A549 (cell line): ENCODE measurements at regions not wholly inside any gene's neighbourhood (a gene's known extent, or its start where the extent isn't known, plus 50 kb on each side); places are given as distances from the start of the nearest gene placed in this dataset.
A peak's percentile ranks its signal among the peaks of the same experiment; 100 is the strongest.

Experiments
- ATAC-seq, 2 experiments: fragments of 200-7000 bp in 1 of 2; fragments of >200 bp in 1 of 2; cut with Nextera tagmentation in 1 of 2; cut with Tn5 transposase in 1 of 2; 3 replicates each; pipeline versions ENCODE4 v1.8.0 to v1.9.1; 2018 to 2020; ENCODE audit warnings: mild to moderate bottlenecking in 1 of 2, moderate library complexity in 1 of 2
- CTCF ChIA-PET: fragments of 300-600 bp; sonication (Branson Sonifier 250); formaldehyde crosslinking; extraction: SDS; loops from one replicate; lab custom pipeline; 2021; ENCODE audit warnings: antibody characterized with exemption, inconsistent platforms; lab: Yijun Ruan, JAX
- POLR2A ChIA-PET: fragments of 350-600 bp; formaldehyde crosslinking; extraction: SDS; loops from one replicate; lab custom pipeline; 2021; ENCODE audit warnings: antibody characterized with exemption, inconsistent platforms; lab: Yijun Ruan, JAX
- DNase-seq, 2 experiments: peaks; one replicate each; pipeline versions ENCODE4 v3.0.0 to v3.0.0-alpha.2; 2011 to 2016; ENCODE audit warnings: low read depth in 1 of 2, low spot score in 1 of 2
- FAIRE-seq: peaks from 2 replicates; lab custom pipeline; 2011; peaks lifted over from hg19 to GRCh38; lab: Jason Lieb, UNC
- H3K27ac ChIP-seq, 2 experiments: fragments of >200 bp; sonication (Bioruptor Twin); formaldehyde crosslinking; 3 replicates each; pipeline ENCODE4 v1.5.1; 2016 to 2017
- H3K4me1 ChIP-seq: fragments of >200 bp; sonication (Bioruptor Twin); formaldehyde crosslinking; 3 replicates; pipeline ENCODE4 v1.6.1; 2016
- H3K4me2 ChIP-seq: fragments of >200 bp; sonication (Bioruptor Twin); formaldehyde crosslinking; 3 replicates; pipeline ENCODE4 v1.6.1; 2016
- H3K4me3 ChIP-seq: fragments of >200 bp; sonication (Bioruptor Twin); formaldehyde crosslinking; 3 replicates; pipeline ENCODE4 v1.5.1; 2016
- H3K9me3 ChIP-seq: fragments of >200 bp; sonication (Bioruptor Twin); formaldehyde crosslinking; 3 replicates; pipeline ENCODE4 v1.6.1; 2016
- ATOH8 ChIP-seq: fragments of 250-450 bp; sonication (Bioruptor Pico); IDR thresholded peaks from 2 replicates; pipeline ENCODE4 v1.5.0; 2020; ENCODE audit warnings: low read depth, mild to moderate bottlenecking, moderate library complexity
- BHLHE40 ChIP-seq: IDR thresholded peaks from 2 replicates; pipeline ENCODE4 v1.6.1; 2012; ENCODE audit warnings: low read depth, low read length, inconsistent platforms
- CBX8 ChIP-seq: fragments of 200-600 bp; sonication (generic); IDR thresholded peaks from 2 replicates; pipeline ENCODE4 v1.6.1; 2016
- CEBPB ChIP-seq, 2 experiments: fragments of >200 bp in 1 of 2; sonication (Bioruptor Twin) in 1 of 2; formaldehyde crosslinking in 1 of 2; IDR thresholded peaks; 2 replicates each; pipeline ENCODE4 v1.6.1; 2012 to 2016
- CHD4 ChIP-seq: fragments of 200-600 bp; sonication (generic); IDR thresholded peaks from 2 replicates; pipeline ENCODE4 v1.6.1; 2016; ENCODE audit warnings: antibody characterized with exemption, mild to moderate bottlenecking, borderline replicate concordance
- E2F6 ChIP-seq: IDR thresholded peaks from 2 replicates; pipeline ENCODE4 v1.6.1; 2012; ENCODE audit warnings: low read depth, borderline replicate concordance
- EHMT2 ChIP-seq: fragments of 200-600 bp; sonication (generic); IDR thresholded peaks from 2 replicates; pipeline ENCODE4 v1.6.1; 2016; ENCODE audit warnings: antibody characterized with exemption, low read depth, mild to moderate bottlenecking, moderate library complexity
- EP300 ChIP-seq, 2 experiments: fragments of >200 bp; sonication (Bioruptor Twin); formaldehyde crosslinking; IDR thresholded peaks; 2 replicates in 1 of 2; 3 replicates in 1 of 2; pipeline ENCODE4 v1.6.1; 2016 to 2017
- GATA3 ChIP-seq: IDR thresholded peaks from 2 replicates; pipeline ENCODE4 v1.6.1; 2012; ENCODE audit warnings: borderline replicate concordance
- HDAC2 ChIP-seq: fragments of 200-600 bp; sonication (generic); IDR thresholded peaks from 2 replicates; pipeline ENCODE4 v1.6.1; 2016
- JUN ChIP-seq, 2 experiments: fragments of >200 bp; sonication (Bioruptor Twin); formaldehyde crosslinking; IDR thresholded peaks; 2 replicates in 1 of 2; 3 replicates in 1 of 2; pipeline ENCODE4 v1.6.1; 2016 to 2017
- KDM1A ChIP-seq: fragments of 200-600 bp; sonication (generic); IDR thresholded peaks from 2 replicates; pipeline ENCODE4 v1.6.1; 2016; ENCODE audit warnings: low read depth, mild to moderate bottlenecking
- MAFK ChIP-seq: fragments of 450-650 bp; IDR thresholded peaks from 2 replicates; pipeline ENCODE4 v1.6.1; 2014; ENCODE audit not compliant: partially characterized antibody
- MAZ ChIP-seq: fragments of 150-350 bp; IDR thresholded peaks from 2 replicates; pipeline ENCODE4 v1.6.1; 2014; ENCODE audit warnings: antibody characterized with exemption, low read depth, low read length, borderline replicate concordance
- NFE2L2 ChIP-seq: fragments of 150-350 bp; conservative IDR thresholded peaks from 2 replicates; pipeline ENCODE4 v1.6.1; 2014; ENCODE audit warnings: low read length
- NPAS2 ChIP-seq: fragments of 250-450 bp; sonication (Bioruptor Pico); IDR thresholded peaks from 2 replicates; pipeline ENCODE4 v1.8.0; 2022; ENCODE audit warnings: mild to moderate bottlenecking, moderate library complexity, borderline replicate concordance
- PHF8 ChIP-seq: fragments of 200-600 bp; sonication (generic); IDR thresholded peaks from 2 replicates; pipeline ENCODE4 v1.6.1; 2016; ENCODE audit warnings: low read depth, mild to moderate bottlenecking, antibody characterized with exemption, moderate library complexity, borderline replicate concordance
- REST ChIP-seq: fragments of 200-600 bp; sonication (generic); IDR thresholded peaks from 2 replicates; pipeline ENCODE4 v1.6.1; 2016; ENCODE audit warnings: antibody characterized with exemption, mild to moderate bottlenecking, moderate library complexity
- TP53 ChIP-seq: fragments of 250-450 bp; sonication (Bioruptor Pico); IDR thresholded peaks from 2 replicates; pipeline ENCODE4 v1.5.0; 2021; ENCODE audit warnings: mild to moderate bottlenecking, moderate library complexity
- USF2 ChIP-seq: fragments of 450-650 bp; IDR thresholded peaks from 2 replicates; pipeline ENCODE4 v1.6.1; 2014; ENCODE audit warnings: antibody characterized with exemption
- ZC3H11A ChIP-seq: fragments of 450-650 bp; IDR thresholded peaks from 2 replicates; pipeline ENCODE4 v1.6.1; 2014; ENCODE audit warnings: antibody characterized with exemption, mild to moderate bottlenecking
- ZFP36 ChIP-seq: fragments of 450-650 bp; IDR thresholded peaks from 2 replicates; pipeline ENCODE4 v1.6.1; 2014; ENCODE audit warnings: borderline replicate concordance; ENCODE audit not compliant: partially characterized antibody
- ZSCAN20 ChIP-seq: fragments of 250-450 bp; sonication (Bioruptor Pico); IDR thresholded peaks from 2 replicates; pipeline ENCODE4 v1.8.0; 2022; ENCODE audit warnings: mild to moderate bottlenecking, moderate library complexity
- WGBS: methylation state at CpG from one replicate; pipeline ENCODE4 v1.1.6; 2017; ENCODE audit errors: missing lambda C conversion rate; 5-methylcytosine and 5-hydroxymethylcytosine counted together

- 89% methylated on average over 1 of the region's 1 CpG for WGBS
- FAIRE-seq (no peak), DNase-seq (no peak), ATAC-seq (no peak)
- Histone ChIP-seq H3K4me3 (no peak overlapping the region), H3K27ac (no peak overlapping the region), H3K9me3 (no peaks in the 10 kb centered on the region), H3K4me2 (no peak overlapping the region), H3K4me1 (no peaks in the 10 kb centered on the region)
- TF ChIP-seq CEBPB (IDR thresholded peaks at IDR 0.05) (no peak), REST (no peak), NFE2L2 (no peak), CBX8 (no peak), EHMT2 (no peak), PHF8 (no peak), KDM1A (no peak), JUN (IDR thresholded peaks at IDR 0.05) (no peak), E2F6 (no peak), CHD4 (no peak)
- CTCF ChIA-PET = no interaction called here
- POLR2A ChIA-PET = no interaction called here
Observed at GRCh38 chr5:101153526-101153925, 250.4 kb upstream of the ST8SIA4 start.

- ATAC-seq = no peak
- POLR2A ChIA-PET = no interaction called here
Observed at GRCh38 chr5:101143526-101143925, 240.4 kb upstream of the ST8SIA4 start.

GRCh38 chr5:101142102-101142501 lies 239.0 kb upstream of the ST8SIA4 start:
- TF ChIP-seq GATA3 = peak; percentile 54; the same call in 1 of the 2 replicates
- no peak for TF ChIP-seq ZSCAN20
- H3K4me1 ChIP-seq = no peaks in the 10 kb centered on the region
- peak in 1 of 2 experiments; percentile 4 for DNase-seq
- no peak overlapping the region for H3K4me2 ChIP-seq
- ATAC-seq = no peak
- H3K27ac ChIP-seq = no peak overlapping the region
- POLR2A ChIA-PET = no interaction called here
- H3K4me3 ChIP-seq = no peak overlapping the region
- FAIRE-seq = no peak
- WGBS = 67% methylated on average over 3 of the region's 3 CpGs
- CTCF ChIA-PET = no interaction called here
- peaks cover 2% of the 10 kb centered on the region; the same call in 1 of the 3 replicates for H3K9me3 ChIP-seq

More at GRCh38 chr5:101143526-101143925, 240.4 kb upstream of the ST8SIA4 start:
- Histone ChIP-seq H3K27ac (no peak overlapping the region), H3K4me2 (no peak overlapping the region), H3K4me3 (no peak overlapping the region), H3K9me3 (peaks cover 2% of the 10 kb centered on the region; the same call in 1 of the 3 replicates), H3K4me1 (no peaks in the 10 kb centered on the region)
- no peak for DNase-seq
- CTCF ChIA-PET = no interaction called here
- FAIRE-seq = no peak
- TF ChIP-seq MAFK (no peak), EP300 (IDR thresholded peaks at IDR 0.05) (no peak), USF2 (no peak), NPAS2 (CRISPR knock-in tag) (no peak), BHLHE40 (no peak), CEBPB (IDR thresholded peaks at IDR 0.05) (no peak), ATOH8 (CRISPR knock-in tag) (no peak), CHD4 (no peak), ZC3H11A (no peak), HDAC2 (no peak), MAZ (no peak), TP53 (no peak), ZFP36 (no peak)
